ENCODE measurements at regions not wholly inside any gene's neighbourhood (a gene's known extent, or its start where the extent isn't known, plus 50 kb on each side); places are given as distances from the start of the nearest gene placed in this dataset.
"Not testable (repeated sequence)": the region's sequence is repeated elsewhere in the genome, so short reads cannot be mapped to it uniquely, and the experiment has no call there.

- H3K27ac ChIP-seq, result no peak overlapping the region
- TF ChIP-seq ZFX (IDR thresholded peaks at IDR 0.05) (no peak), CTCF (conservative IDR thresholded peaks at IDR 0.05) (no peak)
Measured at GRCh38 chr18:42517896-42518295, 562.9 kb downstream of the PIK3C3 start.

- H3K27ac ChIP-seq, result not testable (repeated sequence)
Measured at GRCh38 chr18:42518331-42518730, 563.3 kb downstream of the PIK3C3 start.

GRCh38 chr18:42520138-42520537, 565.1 kb downstream of the PIK3C3 start:
- TF ChIP-seq CTCF (conservative IDR thresholded peaks at IDR 0.05) (no peak), ZFX (IDR thresholded peaks at IDR 0.05) (no peak)
- no peak overlapping the region for H3K27ac ChIP-seq

GRCh38 chr18:42525905-42526304, 570.9 kb downstream of the PIK3C3 start:
- no peak overlapping the region for H3K27ac ChIP-seq
- no peak for TF ChIP-seq ZFX (IDR thresholded peaks at IDR 0.05)

GRCh38 chr18:42527766-42528165, 572.7 kb downstream of the PIK3C3 start:
- TF ChIP-seq ZFX (IDR thresholded peaks at IDR 0.05) (no peak), CTCF (conservative IDR thresholded peaks at IDR 0.05) (no peak)
- H3K27ac ChIP-seq, result no peak overlapping the region

GRCh38 chr18:42530276-42530675, 575.2 kb downstream of the PIK3C3 start:
- TF ChIP-seq ZFX (IDR thresholded peaks at IDR 0.05), result no peak
- TF ChIP-seq CTCF (conservative IDR thresholded peaks at IDR 0.05), result no peak
- H3K27ac ChIP-seq, result no peak overlapping the region

GRCh38 chr18:42532119-42532518, 577.1 kb downstream of the PIK3C3 start:
- TF ChIP-seq CTCF (conservative IDR thresholded peaks at IDR 0.05), result no peak
- no peak for TF ChIP-seq ZFX (IDR thresholded peaks at IDR 0.05)

GRCh38 chr18:42533009-42533575, 578.1 kb downstream of the PIK3C3 start:
- TF ChIP-seq ZFX (IDR thresholded peaks at IDR 0.05) (no peak), CTCF (conservative IDR thresholded peaks at IDR 0.05) (no peak)

More at GRCh38 chr18:42532119-42532518, 577.1 kb downstream of the PIK3C3 start:
- H3K27ac ChIP-seq, result no peak overlapping the region

More at GRCh38 chr18:42533009-42533575, 578.1 kb downstream of the PIK3C3 start:
- H3K27ac ChIP-seq, result peak overlapping the region; percentile 30; the same call in 1 of the 2 replicates

All from C4-2B (cell line).